HG03103 (cell line): ENCODE measurements at regions not wholly inside any gene's neighbourhood (a gene's known extent, or its start where the extent isn't known, plus 50 kb on each side); places are given as distances from the start of the nearest gene placed in this dataset.

Source experiments
- ATAC-seq: cut with Tn5 transposase; IDR thresholded peaks from one replicate; pipeline ENCODE4 v1.9.1; 2021; ENCODE audit warnings: low read depth; ENCODE audit not compliant: unreplicated experiment

DNA sequence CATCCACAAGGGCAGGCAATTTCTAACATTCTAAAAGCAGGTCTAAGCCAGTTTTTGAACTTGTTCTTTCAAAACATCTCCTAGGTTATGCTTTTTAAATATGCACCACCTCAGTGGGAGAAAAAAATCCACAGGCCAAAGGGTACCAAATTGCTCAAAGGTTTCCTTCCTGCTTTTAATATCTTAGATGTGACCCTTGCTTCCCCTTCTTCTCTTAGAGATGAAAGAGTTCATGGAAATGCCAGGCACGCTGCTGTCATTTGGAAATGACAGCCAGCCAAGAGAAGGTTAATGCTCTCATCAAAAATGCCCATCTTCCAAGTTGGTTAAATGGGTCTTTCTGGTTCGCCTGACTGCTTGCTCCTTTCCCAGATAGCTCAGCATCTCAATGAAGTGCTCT lies 497.1 kb downstream of the CD83 start:
- ATAC-seq: no peak

GRCh38 chr6:14616656-14617055 lies 499.1 kb downstream of the CD83 start:
- no peak for ATAC-seq

- ATAC-seq: no peak
These were observed 501.3 kb downstream of the CD83 start for GRCh38 chr6:14618759-14619418.

GRCh38 chr6:14619419-14619781 lies 501.8 kb downstream of the CD83 start:
- ATAC-seq: no peak

DNA sequence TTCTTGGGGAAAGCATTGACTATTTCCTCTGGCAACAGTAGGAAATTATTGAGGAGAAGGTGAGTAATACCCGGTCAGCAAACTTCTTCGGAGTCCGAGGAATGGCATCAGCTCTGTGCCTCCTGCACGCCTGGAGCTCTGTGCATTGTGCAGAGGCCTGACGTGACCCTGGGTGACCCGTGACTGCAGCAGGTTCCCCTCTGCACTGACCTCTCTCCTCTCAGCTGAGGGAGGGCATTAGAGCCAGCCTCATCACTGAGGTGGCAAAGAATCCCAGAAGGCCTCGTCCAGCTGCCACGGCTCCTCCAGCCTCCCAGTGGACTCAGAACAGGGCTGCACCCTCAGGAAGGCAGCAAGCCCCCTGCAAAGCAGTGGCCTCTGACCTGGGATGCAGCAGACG lies 502.9 kb downstream of the CD83 start:
- ATAC-seq: no peak

- ATAC-seq: no peak
These were observed 503.9 kb downstream of the CD83 start for GRCh38 chr6:14621518-14621917.

- ATAC-seq: no peak
These were observed 504.5 kb downstream of the CD83 start for GRCh38 chr6:14622085-14622484.

DNA sequence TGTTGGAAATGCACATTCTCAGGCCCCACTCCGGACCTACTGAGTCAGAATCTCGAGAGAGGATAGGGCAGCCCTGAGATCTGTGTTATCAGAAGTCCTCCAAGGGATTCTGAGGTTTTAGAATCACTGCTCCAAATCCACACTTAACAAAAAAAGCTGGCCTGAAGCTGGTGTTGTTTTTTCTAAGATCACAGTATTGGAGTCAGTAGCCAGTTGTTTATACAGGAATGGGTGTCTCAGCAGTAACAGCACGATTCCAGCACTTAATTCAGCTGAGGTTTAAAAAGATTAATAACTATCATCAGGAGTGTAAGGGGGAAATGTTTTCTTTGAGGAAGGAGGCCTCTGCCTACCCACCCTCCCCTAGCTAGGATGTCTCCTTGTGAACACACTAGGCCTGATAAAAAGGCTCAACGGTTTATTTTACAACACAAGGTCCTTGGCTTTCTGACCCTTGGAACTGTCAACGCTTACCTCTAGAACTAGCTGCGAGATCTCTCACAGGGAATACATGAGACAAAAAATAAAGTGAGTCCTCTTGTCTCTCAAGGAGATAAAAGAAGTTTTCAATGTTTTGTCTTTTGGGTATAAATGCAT lies 505.4 kb downstream of the CD83 start:
- ATAC-seq: no peak

- no peak for ATAC-seq
These were observed 507.8 kb downstream of the CD83 start for GRCh38 chr6:14625173-14625895.

- ATAC-seq: no peak
These were observed 509.0 kb downstream of the CD83 start for GRCh38 chr6:14626556-14626955.

DNA sequence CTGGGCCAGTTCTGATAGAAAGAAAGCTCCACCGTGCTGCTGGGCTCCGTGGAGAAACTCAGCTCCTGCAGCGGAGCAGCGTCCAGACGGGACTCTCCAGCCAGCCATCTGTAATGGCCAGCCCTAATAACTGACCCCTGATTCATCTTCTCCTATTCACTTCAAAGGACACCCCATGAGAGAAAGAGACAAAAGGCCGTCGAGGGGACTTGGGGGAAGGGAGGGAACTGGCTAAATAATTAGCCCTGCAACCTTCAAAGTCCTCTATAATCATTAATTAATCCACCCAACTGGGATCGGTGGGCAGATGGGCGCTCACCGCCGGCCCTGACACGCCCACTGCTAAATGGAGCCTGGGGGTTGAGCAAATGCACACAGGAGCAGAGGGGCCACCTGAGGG lies 512.4 kb downstream of the CD83 start:
- no peak for ATAC-seq

- no peak for ATAC-seq
These were observed 515.9 kb downstream of the CD83 start for GRCh38 chr6:14633479-14633878.

GRCh38 chr6:14634072-14634471 lies 516.5 kb downstream of the CD83 start:
- ATAC-seq: no peak

GRCh38 chr6:14635195-14635594 lies 517.6 kb downstream of the CD83 start:
- ATAC-seq: no peak

DNA sequence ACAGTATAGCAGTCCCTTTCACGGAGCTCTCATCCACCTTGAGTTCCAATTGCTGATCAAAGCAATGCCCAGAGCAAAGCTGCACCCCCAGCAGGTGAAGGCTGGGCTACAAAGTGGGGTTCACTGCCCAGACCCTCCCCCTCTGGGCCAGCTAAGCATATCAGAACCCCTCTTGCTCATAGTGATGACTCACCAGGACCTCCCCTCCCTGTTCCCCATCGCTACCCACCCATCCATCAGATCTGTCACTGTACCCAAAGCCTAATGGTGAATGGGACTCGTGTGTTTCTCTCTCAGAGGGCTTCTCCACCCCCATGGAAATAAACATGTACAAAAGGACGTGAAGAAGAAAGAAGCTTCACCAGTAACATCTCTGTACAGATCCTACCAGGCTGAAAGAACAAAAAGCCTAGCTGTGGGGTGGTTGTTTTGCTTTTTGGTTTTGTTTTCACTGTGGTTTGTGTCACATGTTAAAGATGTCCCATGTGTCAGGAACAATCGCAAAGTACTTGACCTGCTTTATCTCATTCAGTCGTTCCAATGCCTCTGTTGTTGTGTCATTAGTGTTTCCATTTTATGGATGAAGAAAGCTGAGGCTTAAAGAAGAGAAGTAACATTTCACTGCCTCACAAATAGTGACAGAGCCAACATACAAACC lies 518.5 kb downstream of the CD83 start:
- ATAC-seq: no peak

DNA sequence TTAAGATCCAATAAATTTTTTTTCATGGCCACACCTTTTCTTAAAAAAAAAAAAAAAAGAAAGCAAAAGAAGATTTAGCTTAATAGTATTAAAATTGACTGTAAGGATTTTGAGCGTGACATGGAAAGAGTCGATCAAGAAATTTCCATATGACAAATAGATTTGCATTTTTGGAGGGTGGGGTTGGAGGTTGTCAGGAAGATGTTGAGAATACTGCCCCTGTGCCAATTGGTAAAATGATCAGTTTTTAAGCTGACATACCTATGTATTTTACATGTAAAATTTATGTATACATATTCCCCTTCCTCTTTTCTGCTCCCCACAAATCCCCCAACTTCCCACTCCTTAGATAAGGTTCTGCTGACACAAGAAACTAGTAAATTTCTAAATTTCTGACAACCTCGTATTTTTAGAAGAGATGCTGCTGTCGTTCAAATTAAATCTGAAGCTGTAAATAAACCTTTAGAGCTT lies 520.9 kb downstream of the CD83 start:
- ATAC-seq: no peak

- no peak for ATAC-seq
These were observed 521.6 kb downstream of the CD83 start for GRCh38 chr6:14638906-14639761.

GRCh38 chr6:14639983-14640599 lies 522.5 kb downstream of the CD83 start:
- no peak for ATAC-seq

DNA sequence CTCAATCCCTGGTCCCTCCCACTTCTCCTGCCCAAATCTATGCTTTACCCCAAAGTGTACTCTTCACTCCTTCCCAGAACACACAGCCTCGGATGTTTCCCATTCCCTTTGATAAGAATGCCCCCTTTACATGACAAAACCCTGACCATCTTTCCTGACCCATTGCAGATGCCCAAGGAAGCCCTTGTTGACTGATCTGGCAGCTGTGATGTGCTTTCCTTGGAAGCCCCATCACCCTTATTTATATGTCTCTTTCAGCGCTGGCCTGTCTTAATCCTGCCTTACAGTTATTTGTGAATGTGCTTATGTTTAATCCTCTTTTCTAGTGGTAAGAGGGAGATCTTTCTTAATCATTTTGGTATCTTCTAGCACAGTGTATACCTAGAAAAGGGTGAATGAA lies 523.1 kb downstream of the CD83 start:
- ATAC-seq: no peak
